Ascending aorta (tissue), 2 donors: ENCODE measurements at regions not wholly inside any gene's neighbourhood (a gene's known extent, or its start where the extent isn't known, plus 50 kb on each side); places are given as distances from the start of the nearest gene placed in this dataset.
A peak's percentile ranks its signal among the peaks of the same experiment; 100 is the strongest.

Experiments used
- DNase-seq, 2 donors: peaks; one replicate each; pipeline ENCODE4 v3.0.0-alpha.2; 2019; ENCODE audit warnings: low spot score in 2 of 2
- H3K27ac ChIP-seq, 2 donors: fragments of 200-600 bp; sonication (generic); one replicate each; pipeline ENCODE4 v1.5.1; 2016 to 2017; ENCODE audit warnings: mild to moderate bottlenecking in 1 of 2
- H3K27me3 ChIP-seq: fragments of 200-600 bp; sonication (generic); one replicate; pipeline ENCODE4 v1.5.1; 2017
- H3K36me3 ChIP-seq, 2 donors: fragments of 200-600 bp; sonication (generic); one replicate each; pipeline ENCODE4 v1.5.1; 2016
- H3K4me1 ChIP-seq, 2 donors: fragments of 200-600 bp; sonication (generic); one replicate each; pipeline ENCODE4 v1.5.1; 2016 to 2017; ENCODE audit warnings: mild to moderate bottlenecking in 1 of 2
- H3K4me3 ChIP-seq, 2 donors: fragments of 200-600 bp; sonication (generic); one replicate each; pipeline ENCODE4 v1.5.1; 2016 to 2017; ENCODE audit warnings: mild to moderate bottlenecking in 1 of 2
- H3K9me3 ChIP-seq, 2 donors: fragments of 200-600 bp; sonication (generic); one replicate each; pipeline ENCODE4 v1.5.1; 2016
- CTCF ChIP-seq, 3 experiments: fragments of 200-600 bp in 2 of 3; fragments of 450-650 bp in 1 of 3; sonication (generic) in 2 of 3; IDR thresholded peaks; one replicate each; pipeline ENCODE4 v1.5.1; 2016 to 2019; ENCODE audit warnings: antibody characterized with exemption in 3 of 3, mild to moderate bottlenecking in 1 of 3, moderate library complexity in 1 of 3
- intact Hi-C: fragments of 100-400 bp; cut with DNase I; formaldehyde crosslinking; loops from one replicate; pipeline ENCODE4 v1.15.1; 2023

DNA sequence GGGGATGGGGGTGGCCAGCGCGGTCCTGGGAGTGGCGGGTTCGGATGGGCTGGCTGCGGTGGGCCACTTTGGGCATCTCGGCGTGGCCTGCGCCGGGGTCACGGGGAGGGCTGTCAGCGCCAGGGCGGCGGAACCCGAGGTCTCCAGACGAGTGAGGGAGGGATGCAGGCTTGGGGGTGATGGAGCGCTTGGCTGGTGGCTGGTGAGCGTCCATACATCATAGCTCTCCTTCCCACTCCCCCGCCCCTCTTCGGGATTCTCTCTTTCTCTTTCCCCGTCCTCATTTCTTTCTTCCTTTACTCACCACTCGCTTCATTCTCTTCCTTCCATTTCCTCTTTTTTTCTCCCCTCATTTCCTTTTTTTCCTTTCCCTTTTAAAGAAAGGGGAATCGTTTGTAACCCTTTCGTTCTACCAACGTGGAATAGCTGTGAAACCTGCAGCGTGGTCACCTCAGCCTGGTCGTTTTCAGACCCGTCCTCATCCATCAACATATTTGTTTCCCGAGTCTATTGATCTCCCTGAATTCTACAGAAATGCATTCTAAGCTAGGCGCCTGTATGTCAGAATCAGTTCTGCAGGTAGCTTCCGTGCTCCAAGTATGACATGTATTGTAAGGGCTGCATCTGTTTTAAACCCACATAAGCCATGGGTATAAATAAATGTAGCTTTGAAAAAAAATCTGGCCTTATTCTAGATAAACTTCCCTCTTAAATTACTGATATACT lies 260.3 kb upstream of the E2F7 start:
- TF ChIP-seq CTCF (IDR thresholded peaks at IDR 0.05): no peak
- intact Hi-C loops: loop anchor here (10.0 kb wide), 1 partner anchor 261 kb away; the partner anchor contains the start of gene E2F7
- no peaks in the 10 kb centered on the region for H3K4me1 ChIP-seq
- H3K9me3 ChIP-seq: no peaks in the 10 kb centered on the region
- H3K4me3 ChIP-seq: peak overlapping the region; percentile 57 to 70
- H3K27me3 ChIP-seq: no peaks in the 10 kb centered on the region
- no peaks in the 10 kb centered on the region for H3K36me3 ChIP-seq
- H3K27ac ChIP-seq: no peak overlapping the region
- DNase-seq: no peak

GRCh38 chr12:77324763-77325468 lies 259.5 kb upstream of the E2F7 start:
- Histone ChIP-seq H3K4me1 (no peaks in the 10 kb centered on the region), H3K27ac (no peak overlapping the region), H3K27me3 (no peaks in the 10 kb centered on the region), H3K36me3 (no peaks in the 10 kb centered on the region), H3K4me3 (peak overlapping the region; percentile 57 to 70), H3K9me3 (no peaks in the 10 kb centered on the region)
- intact Hi-C loops: loop anchor here (10.0 kb wide), 1 partner anchor 260 kb away; the partner anchor contains the start of gene E2F7
- TF ChIP-seq CTCF (IDR thresholded peaks at IDR 0.05): peak; percentile 10 to 42 (median 24)
- peak in 1 of 2 donors; percentile 79 for DNase-seq

DNA sequence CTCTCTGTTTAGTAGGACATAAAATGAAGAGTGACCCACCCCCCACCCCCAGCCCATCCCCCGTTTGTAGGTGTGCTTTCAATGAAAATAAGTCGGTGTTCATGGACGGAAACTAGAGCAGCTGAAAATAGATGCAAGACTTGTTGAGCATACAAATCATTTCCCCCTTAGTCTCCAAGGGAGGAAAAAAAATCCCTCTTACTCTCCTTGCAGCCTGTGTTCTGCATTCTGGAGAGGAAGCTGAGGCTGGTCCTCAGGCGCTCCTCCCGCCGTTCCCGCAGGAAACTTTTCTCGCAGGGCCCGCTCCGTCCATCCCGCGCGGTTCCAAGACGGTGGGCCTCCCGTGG lies 259.0 kb upstream of the E2F7 start:
- DNase-seq: no peak
- H3K27me3 ChIP-seq: no peaks in the 10 kb centered on the region
- H3K36me3 ChIP-seq: no peaks in the 10 kb centered on the region
- no peak for TF ChIP-seq CTCF (IDR thresholded peaks at IDR 0.05)
- H3K27ac ChIP-seq: no peak overlapping the region
- H3K4me3 ChIP-seq: peak overlapping the region; percentile 57 to 70
- no peaks in the 10 kb centered on the region for H3K4me1 ChIP-seq
- H3K9me3 ChIP-seq: no peaks in the 10 kb centered on the region
- intact Hi-C loops: loop anchor here (10.0 kb wide), 1 partner anchor 260 kb away; the partner anchor contains the start of gene E2F7

GRCh38 chr12:77323788-77324415 lies 258.5 kb upstream of the E2F7 start:
- DNase-seq: no peak
- intact Hi-C loops: loop anchor here (10.0 kb wide), 1 partner anchor 259 kb away; the partner anchor contains the start of gene E2F7
- H3K27ac ChIP-seq: no peak overlapping the region

GRCh38 chr12:77319166-77319565 lies 253.8 kb upstream of the E2F7 start:
- intact Hi-C loops: no loop called here

More at GRCh38 chr12:77323788-77324415, 258.5 kb upstream of the E2F7 start:
- no peaks in the 10 kb centered on the region for H3K27me3 ChIP-seq
- H3K9me3 ChIP-seq: no peaks in the 10 kb centered on the region
- TF ChIP-seq CTCF (IDR thresholded peaks at IDR 0.05): no peak
- H3K4me3 ChIP-seq: peak overlapping the region; percentile 57 to 70
- no peaks in the 10 kb centered on the region for H3K4me1 ChIP-seq
- H3K36me3 ChIP-seq: no peaks in the 10 kb centered on the region

More at GRCh38 chr12:77319166-77319565, 253.8 kb upstream of the E2F7 start:
- TF ChIP-seq CTCF (IDR thresholded peaks at IDR 0.05): no peak
- Histone ChIP-seq H3K9me3 (no peaks in the 10 kb centered on the region), H3K4me1 (no peaks in the 10 kb centered on the region), H3K4me3 (no peak overlapping the region), H3K27me3 (no peaks in the 10 kb centered on the region), H3K36me3 (no peaks in the 10 kb centered on the region), H3K27ac (no peak overlapping the region)
- no peak for DNase-seq
